GM18858 (cell line): ENCODE measurements at regions not wholly inside any gene's neighbourhood (a gene's known extent, or its start where the extent isn't known, plus 50 kb on each side); places are given as distances from the start of the nearest gene placed in this dataset.
"Not testable (repeated sequence)": the region's sequence is repeated elsewhere in the genome, so short reads cannot be mapped to it uniquely, and the experiment has no call there.

Experiments used
- ATAC-seq: cut with Tn5 transposase; IDR thresholded peaks from one replicate; pipeline ENCODE4 v1.9.1; 2021; ENCODE audit not compliant: unreplicated experiment

GRCh38 chr3:153369561-153370374 lies 207.7 kb downstream of the RAP2B start:
- no peak for ATAC-seq

DNA sequence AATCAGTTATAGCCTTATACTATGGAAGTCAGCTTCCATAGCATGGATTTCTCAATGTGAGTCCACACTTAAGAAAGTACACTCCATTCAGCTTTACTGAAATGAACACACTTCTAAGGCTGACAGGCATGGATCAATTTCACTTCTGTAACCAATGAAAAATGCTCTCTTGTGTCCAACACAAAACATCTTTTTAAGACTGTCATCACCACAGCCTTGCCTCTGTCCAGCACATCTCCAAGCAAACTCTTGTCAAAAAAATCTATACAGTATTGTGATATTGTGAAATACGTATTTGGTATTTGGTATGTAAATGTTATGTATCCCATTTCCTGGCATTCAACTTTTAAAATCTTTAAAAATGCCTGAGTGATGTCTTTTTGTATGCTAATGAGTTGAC lies 208.7 kb downstream of the RAP2B start:
- no peak for ATAC-seq

- no peak for ATAC-seq
Measured at GRCh38 chr3:153372326-153372725, 210.3 kb downstream of the RAP2B start.

DNA sequence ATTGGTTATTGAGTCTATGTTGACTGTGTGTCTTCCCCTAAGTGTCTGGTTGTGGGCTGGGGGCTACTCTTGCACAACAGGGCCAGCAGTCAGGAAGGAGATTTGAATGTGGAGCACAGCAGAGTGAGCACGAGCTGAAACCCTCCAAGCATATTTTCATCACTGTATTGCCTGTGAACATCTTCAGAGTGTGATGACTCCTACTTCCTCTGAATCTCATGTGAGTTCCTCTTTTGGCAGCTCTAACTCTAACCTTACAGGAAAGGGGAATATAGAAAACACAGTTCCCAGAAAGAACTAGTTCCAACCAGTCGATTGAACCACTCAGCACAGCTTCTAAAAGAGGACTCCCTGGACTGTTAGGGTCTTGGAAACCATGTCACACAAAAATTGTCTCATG lies 211.6 kb downstream of the RAP2B start:
- ATAC-seq = peak; percentile 69

- not testable (repeated sequence) for ATAC-seq
Measured at GRCh38 chr3:153378366-153378765, 216.3 kb downstream of the RAP2B start.

DNA sequence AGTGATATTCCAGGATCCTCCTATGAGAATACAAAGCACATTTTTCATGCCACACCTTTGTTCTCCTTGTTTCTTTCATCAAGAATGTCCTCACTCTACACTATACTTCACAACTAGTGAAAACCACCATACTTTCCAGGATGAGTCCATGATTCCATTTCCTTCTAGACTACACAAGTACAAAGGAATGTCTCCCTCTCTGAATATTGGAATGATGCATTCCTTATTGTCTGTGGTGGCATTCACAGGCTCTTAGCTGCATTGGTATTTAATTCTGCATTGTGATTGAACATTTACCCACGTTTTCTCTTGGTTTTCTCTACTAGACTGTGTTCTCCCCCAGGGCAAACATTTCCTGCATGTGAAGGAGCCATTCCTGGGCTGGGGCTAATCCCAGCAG lies 217.5 kb downstream of the RAP2B start:
- no peak for ATAC-seq

- no peak for ATAC-seq
Measured at GRCh38 chr3:153385343-153385742, 223.3 kb downstream of the RAP2B start.

- ATAC-seq = no peak
Measured at GRCh38 chr3:153392363-153392762, 230.3 kb downstream of the RAP2B start.

DNA sequence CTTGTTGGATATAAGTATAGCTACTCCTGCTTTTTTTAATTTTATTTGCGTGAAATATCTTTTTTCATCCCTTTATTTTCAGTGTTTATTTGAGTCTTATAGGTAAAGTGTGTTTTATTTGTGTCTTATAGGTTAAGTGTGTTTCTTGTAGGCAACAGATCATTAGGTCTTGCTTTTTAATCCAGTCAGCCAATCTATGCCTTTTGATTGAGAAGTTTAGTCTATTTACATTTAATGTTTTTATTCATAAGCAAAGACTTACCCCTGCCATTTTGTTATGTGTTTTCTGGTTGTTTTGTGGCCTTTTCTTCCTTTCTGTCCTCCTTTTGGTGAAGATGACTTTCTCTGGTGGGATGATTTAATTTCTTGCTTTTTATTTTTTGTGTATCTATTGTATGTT lies 232.0 kb downstream of the RAP2B start:
- ATAC-seq = no peak

DNA sequence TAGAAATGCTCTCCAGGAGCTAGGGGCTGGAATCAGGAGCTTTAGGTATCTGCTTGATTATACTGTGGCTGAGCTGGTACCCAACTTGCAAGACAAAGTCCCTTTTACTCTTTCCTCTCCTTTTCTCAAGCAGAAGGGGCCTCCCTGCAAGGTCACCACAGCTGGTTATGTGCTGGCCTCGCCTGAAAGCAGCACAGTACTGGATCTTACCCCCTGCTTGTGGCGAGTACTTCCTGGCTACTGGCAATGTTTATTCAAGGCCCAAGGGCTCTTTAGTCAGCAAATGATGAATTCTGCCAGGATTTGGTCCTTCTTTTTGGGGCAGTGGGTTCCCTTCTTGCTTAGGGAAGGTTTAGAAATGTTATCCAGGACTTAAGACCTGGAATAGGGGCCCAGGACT lies 234.6 kb downstream of the RAP2B start:
- ATAC-seq = no peak

- no peak for ATAC-seq
Measured at GRCh38 chr3:153397794-153398193, 235.8 kb downstream of the RAP2B start.

GRCh38 chr3:153399636-153400035 lies 237.6 kb downstream of the RAP2B start:
- peak; percentile 84 for ATAC-seq

DNA sequence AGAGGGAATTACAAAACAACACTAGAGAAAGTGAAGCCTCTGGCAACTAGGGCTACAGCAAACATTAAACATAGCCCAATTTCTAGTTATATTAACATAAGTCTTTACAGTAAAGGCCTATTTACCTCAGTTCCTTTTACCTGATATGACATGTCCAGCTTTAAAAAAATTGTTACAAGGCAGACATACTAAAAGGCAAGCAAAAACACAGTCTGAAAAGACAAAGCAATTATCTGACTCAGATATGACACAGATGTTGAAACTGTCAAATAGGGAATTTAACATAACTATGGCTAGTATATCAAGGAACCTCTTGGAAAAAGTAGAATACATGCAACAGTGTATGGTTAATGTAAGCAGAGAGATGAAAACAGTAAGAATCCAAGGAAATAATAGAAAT lies 238.6 kb downstream of the RAP2B start:
- no peak for ATAC-seq

GRCh38 chr3:153404157-153404556 lies 242.1 kb downstream of the RAP2B start:
- ATAC-seq = no peak

- ATAC-seq = not testable (repeated sequence)
Measured at GRCh38 chr3:153405320-153405719, 243.3 kb downstream of the RAP2B start.

DNA sequence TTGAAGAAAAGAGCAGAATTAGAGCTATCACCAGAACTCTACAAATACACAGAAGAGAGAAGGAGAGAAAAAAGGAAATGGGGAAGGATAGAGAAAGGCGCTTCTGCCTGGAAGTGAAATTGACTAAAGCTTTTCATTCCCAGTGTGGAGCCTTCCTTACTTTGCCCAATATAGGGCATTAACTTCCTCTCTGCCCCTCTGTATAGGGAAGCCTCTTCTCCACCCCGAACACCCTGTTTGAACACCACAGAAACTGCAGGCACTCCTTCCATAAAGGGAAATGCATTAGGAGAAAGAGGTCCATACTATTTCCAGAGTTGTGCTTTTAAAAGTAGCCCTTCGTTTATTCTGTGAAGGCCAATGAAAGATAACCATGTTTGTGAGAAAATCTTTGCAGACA lies 248.5 kb downstream of the RAP2B start:
- no peak for ATAC-seq

DNA sequence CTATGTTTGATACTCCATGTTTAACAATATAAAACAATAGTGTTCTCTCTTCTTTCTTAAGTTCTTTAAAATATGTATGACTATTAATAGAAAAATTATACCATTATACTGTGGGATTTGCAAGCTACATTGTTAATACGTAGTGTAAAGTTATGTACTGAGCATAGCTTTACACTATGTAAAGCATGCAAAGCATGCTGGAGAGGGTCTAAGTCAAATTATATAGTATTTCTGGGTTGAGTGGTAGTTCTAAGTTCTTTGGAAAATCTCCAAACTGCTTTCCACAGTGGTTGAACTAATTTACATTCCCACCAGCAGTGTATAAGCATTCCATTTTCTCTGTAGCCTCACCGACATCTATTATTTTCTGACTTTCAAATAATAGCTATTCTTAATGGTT lies 253.0 kb downstream of the RAP2B start:
- no peak for ATAC-seq

DNA sequence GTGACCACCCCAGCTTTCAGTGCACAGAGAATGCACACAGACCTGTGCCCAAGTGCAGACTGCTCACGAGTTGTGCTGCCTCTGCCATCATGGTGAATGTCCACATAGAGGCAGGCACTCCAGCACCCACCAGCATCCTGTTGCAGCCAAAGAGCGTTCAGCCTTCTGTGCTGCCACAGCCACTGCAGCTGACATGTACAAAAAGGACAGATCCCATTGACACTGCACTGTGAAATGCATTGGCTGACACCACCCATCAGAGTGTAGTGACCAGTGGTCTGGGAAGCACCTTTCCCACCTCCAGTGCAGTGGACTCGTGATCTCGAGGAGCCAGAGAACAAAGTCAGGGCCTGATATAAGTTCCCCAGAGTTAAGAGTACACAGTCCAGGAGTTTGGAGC lies 260.3 kb downstream of the RAP2B start:
- no peak for ATAC-seq

- not testable (repeated sequence) for ATAC-seq
Measured at GRCh38 chr3:153423820-153424219, 261.8 kb downstream of the RAP2B start.

GRCh38 chr3:153426344-153426743 lies 264.3 kb downstream of the RAP2B start:
- ATAC-seq = no peak

GRCh38 chr3:153426803-153427202 lies 264.8 kb downstream of the RAP2B start:
- ATAC-seq = no peak

- ATAC-seq = no peak
Measured at GRCh38 chr3:153429821-153430220, 267.8 kb downstream of the RAP2B start.

DNA sequence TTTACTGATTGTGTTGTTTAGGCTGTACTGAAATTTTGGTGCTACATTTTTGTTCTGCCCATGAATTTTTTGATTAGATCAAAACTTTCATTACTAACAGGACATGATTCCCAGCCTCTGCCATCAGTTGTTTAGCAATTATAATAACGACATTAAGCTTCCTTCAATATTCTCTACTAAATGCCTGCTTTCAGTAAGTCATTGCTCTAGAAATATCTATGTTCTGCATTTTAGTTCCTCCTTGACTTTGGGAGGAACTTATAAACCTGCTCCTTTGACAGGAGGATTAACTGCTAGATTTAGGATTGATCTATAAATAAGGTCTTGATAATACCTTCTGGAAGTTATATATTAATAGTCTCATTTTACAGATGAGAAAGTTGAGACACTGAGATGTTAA lies 269.1 kb downstream of the RAP2B start:
- ATAC-seq = no peak
